Astrocyte of the spinal cord (primary cell): ENCODE measurements at regions not wholly inside any gene's neighbourhood (a gene's known extent, or its start where the extent isn't known, plus 50 kb on each side); places are given as distances from the start of the nearest gene placed in this dataset.
"Not testable (repeated sequence)": the region's sequence is repeated elsewhere in the genome, so short reads cannot be mapped to it uniquely, and the experiment has no call there.

ENCODE experiments used
- DNase-seq: peaks from one replicate; pipeline ENCODE4 v3.0.0; 2011; ENCODE audit warnings: low read depth, low spot score
- H3K4me3 ChIP-seq: 2 replicates; pipeline ENCODE4 v1.5.1; 2011; ENCODE audit warnings: low read depth, mild to moderate bottlenecking, low read length, moderate library complexity
- CTCF ChIP-seq: IDR thresholded peaks from 2 replicates; pipeline ENCODE4 v1.5.1; 2012; ENCODE audit warnings: low read depth, mild to moderate bottlenecking, low read length, inconsistent platforms
- in situ Hi-C: cut with HindIII; loops from 2 replicates; pipeline ENCODE4 v1.10.0; 2017; ENCODE audit warnings: low sequenced_read_pairs

- DNase-seq, result no peak
- no peak overlapping the region for H3K4me3 ChIP-seq
- TF ChIP-seq CTCF, result no peak
- in situ Hi-C loops, result no loop called here
These were observed 466.6 kb upstream of the PHF14 start for GRCh38 chr7:10507032-10507431.

- no peak for TF ChIP-seq CTCF
- DNase-seq, result no peak
- in situ Hi-C loops, result no loop called here
- H3K4me3 ChIP-seq, result no peak overlapping the region
These were observed 452.4 kb upstream of the PHF14 start for GRCh38 chr7:10521306-10521705.

GRCh38 chr7:10533429-10533828, 440.2 kb upstream of the PHF14 start:
- DNase-seq, in situ Hi-C loops, H3K4me3 ChIP-seq: not testable (repeated sequence)

GRCh38 chr7:10536561-10536960, 437.1 kb upstream of the PHF14 start:
- no peak for TF ChIP-seq CTCF
- in situ Hi-C loops, result no loop called here
- no peak overlapping the region for H3K4me3 ChIP-seq
- DNase-seq, result no peak

- DNase-seq, result no peak
- in situ Hi-C loops, result no loop called here
- TF ChIP-seq CTCF, result no peak
- H3K4me3 ChIP-seq, result no peak overlapping the region
These were observed 435.9 kb upstream of the PHF14 start for GRCh38 chr7:10537764-10538163.

- in situ Hi-C loops, result no loop called here
- H3K4me3 ChIP-seq, result no peak overlapping the region
- TF ChIP-seq CTCF, result no peak
- no peak for DNase-seq
These were observed 416.3 kb upstream of the PHF14 start for GRCh38 chr7:10557375-10557774.

GRCh38 chr7:10560497-10560896, 413.2 kb upstream of the PHF14 start:
- DNase-seq, result no peak
- no peak overlapping the region for H3K4me3 ChIP-seq
- in situ Hi-C loops, result no loop called here
- TF ChIP-seq CTCF, result no peak
